Ishikawa (cell line): ENCODE measurements at regions not wholly inside any gene's neighbourhood (a gene's known extent, or its start where the extent isn't known, plus 50 kb on each side); places are given as distances from the start of the nearest gene placed in this dataset.

ENCODE experiments used
- EP300 ChIP-seq: IDR thresholded peaks from 2 replicates; pipeline ENCODE4 v1.6.1; 2012; ENCODE audit warnings: borderline replicate concordance
- TAF1 ChIP-seq: IDR thresholded peaks from 2 replicates; pipeline ENCODE4 v1.6.1; 2012; ENCODE audit warnings: low read depth, mild to moderate bottlenecking

DNA sequence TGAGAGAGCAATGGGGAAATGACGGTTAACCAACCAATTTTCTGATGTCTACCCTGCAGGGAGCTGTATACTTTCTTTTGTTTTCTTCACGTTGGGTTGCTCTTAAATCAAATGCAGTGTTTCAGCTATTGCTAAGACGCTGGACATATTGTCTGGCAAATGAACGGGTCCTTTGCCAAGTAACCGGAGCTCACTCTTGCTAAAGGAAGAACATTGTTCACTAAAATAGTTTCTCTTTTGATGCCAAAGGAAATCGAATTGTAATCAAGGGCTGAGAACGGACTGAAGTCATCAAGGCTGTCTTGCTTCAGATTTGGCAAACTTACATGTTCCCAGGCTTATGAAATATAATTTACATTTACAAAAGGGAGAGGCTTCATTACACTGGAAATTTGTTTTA lies 142.3 kb upstream of the ARGLU1 start:
- TF ChIP-seq TAF1: no peak
- TF ChIP-seq EP300: no peak
